RWPE2 (cell line): ENCODE measurements at regions not wholly inside any gene's neighbourhood (a gene's known extent, or its start where the extent isn't known, plus 50 kb on each side); places are given as distances from the start of the nearest gene placed in this dataset.

Experiments used
- ATAC-seq: fragments of 200-7000 bp; cut with Tn5 transposase; 3 replicates; pipeline ENCODE4 v1.9.1; 2021; ENCODE audit warnings: low read depth
- DNase-seq: peaks from one replicate; pipeline ENCODE4 v3.0.0-alpha.2; 2020; ENCODE audit warnings: low spot score
- H3K27ac ChIP-seq: fragments of 450-650 bp; 2 replicates; pipeline ENCODE4 v1.5.1; 2017; ENCODE audit warnings: mild to moderate bottlenecking; ENCODE audit not compliant: poor library complexity, severe bottlenecking
- H3K27me3 ChIP-seq: fragments of 250-450 bp; sonication (Bioruptor Pico); 2 replicates; pipeline ENCODE4 v1.5.1; 2021; ENCODE audit warnings: mild to moderate bottlenecking, moderate library complexity; ENCODE audit not compliant: insufficient read depth, poor library complexity, severe bottlenecking
- H3K36me3 ChIP-seq: fragments of 250-450 bp; sonication (Bioruptor Pico); 2 replicates; pipeline ENCODE4 v1.5.1; 2020; ENCODE audit warnings: low read depth, mild to moderate bottlenecking, moderate library complexity
- H3K4me1 ChIP-seq: fragments of 250-450 bp; sonication (Bioruptor Pico); 2 replicates; pipeline ENCODE4 v1.5.1; 2021; ENCODE audit warnings: mild to moderate bottlenecking, moderate library complexity; ENCODE audit not compliant: insufficient read depth, poor library complexity, severe bottlenecking
- H3K4me3 ChIP-seq: fragments of 250-450 bp; sonication (Bioruptor Pico); 2 replicates; pipeline ENCODE4 v1.5.1; 2021; ENCODE audit warnings: mild to moderate bottlenecking, moderate library complexity; ENCODE audit not compliant: severe bottlenecking
- H3K9me3 ChIP-seq: fragments of 250-450 bp; sonication (Bioruptor Pico); 2 replicates; pipeline ENCODE4 v1.5.1; 2021; ENCODE audit warnings: mild to moderate bottlenecking, moderate library complexity; ENCODE audit not compliant: severe bottlenecking
- CTCF ChIP-seq: fragments of 450-650 bp; IDR thresholded peaks from one replicate; pipeline ENCODE4 v1.5.1; 2017; ENCODE audit warnings: mild to moderate bottlenecking, moderate library complexity; ENCODE audit not compliant: poor library complexity, severe bottlenecking

- no peaks in the 10 kb centered on the region for H3K9me3 ChIP-seq
Measured at GRCh38 chr18:55073834-55074233, 114.6 kb upstream of the CCDC68 start.

DNA sequence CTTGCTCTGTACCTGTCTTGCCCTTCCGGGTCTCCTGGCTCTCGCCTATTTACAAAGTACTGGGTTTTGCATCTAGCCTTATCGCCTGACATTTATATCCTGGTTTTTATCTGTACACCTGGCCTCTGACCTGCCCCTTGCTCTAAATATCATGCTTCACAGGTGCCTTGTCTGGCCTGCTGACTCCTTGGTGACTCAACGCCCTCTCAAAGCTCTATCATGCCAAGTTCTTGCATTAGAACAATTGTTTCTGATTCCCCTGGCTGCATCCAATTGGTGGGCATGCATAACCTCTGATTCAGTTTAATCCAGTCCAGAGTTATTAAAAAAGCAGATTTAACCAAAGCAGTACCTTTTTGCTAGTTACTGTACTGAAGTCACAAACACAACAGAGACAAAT lies 113.9 kb upstream of the CCDC68 start:
- peak; percentile 36; the same call in 1 of the 3 replicates for ATAC-seq
- Histone ChIP-seq H3K27ac (no peak overlapping the region), H3K27me3 (no peaks in the 10 kb centered on the region), H3K4me3 (no peak overlapping the region), H3K36me3 (no peaks in the 10 kb centered on the region), H3K4me1 (no peaks in the 10 kb centered on the region), H3K9me3 (no peaks in the 10 kb centered on the region)
- DNase-seq: no peak
- TF ChIP-seq CTCF: no peak

More at GRCh38 chr18:55073834-55074233, 114.6 kb upstream of the CCDC68 start:
- Histone ChIP-seq H3K4me1 (no peaks in the 10 kb centered on the region), H3K27ac (no peak overlapping the region), H3K36me3 (no peaks in the 10 kb centered on the region), H3K27me3 (no peaks in the 10 kb centered on the region), H3K4me3 (no peak overlapping the region)
- no peak for TF ChIP-seq CTCF
- no peak for ATAC-seq
- DNase-seq: no peak

DNA sequence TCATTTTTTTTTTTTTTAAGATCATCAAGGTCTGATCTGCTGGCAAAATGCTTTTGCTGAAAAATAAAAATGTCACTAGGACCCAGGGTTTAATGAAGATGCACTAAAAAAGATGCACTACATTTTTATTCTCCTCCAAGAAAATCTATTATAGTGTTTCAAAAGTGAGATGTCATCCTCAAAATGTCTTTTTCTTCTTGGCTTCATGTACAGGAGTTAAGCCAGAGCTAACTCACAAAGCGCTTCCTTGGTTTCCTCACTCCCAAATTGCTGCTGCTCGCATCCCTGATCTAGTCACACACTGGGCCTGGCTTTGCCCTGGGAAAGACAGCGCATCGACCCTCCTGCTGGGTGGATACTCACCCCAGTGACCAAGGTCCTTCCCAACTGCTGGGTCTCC lies 113.4 kb upstream of the CCDC68 start:
- no peaks in the 10 kb centered on the region for H3K4me1 ChIP-seq
- H3K9me3 ChIP-seq: no peaks in the 10 kb centered on the region
- no peak overlapping the region for H3K4me3 ChIP-seq
- H3K36me3 ChIP-seq: no peaks in the 10 kb centered on the region
- DNase-seq (no peak), ATAC-seq (no peak)
- H3K27me3 ChIP-seq: no peaks in the 10 kb centered on the region
- no peak for TF ChIP-seq CTCF
- no peak overlapping the region for H3K27ac ChIP-seq

GRCh38 chr18:55072181-55072580 lies 112.9 kb upstream of the CCDC68 start:
- no peak for ATAC-seq
- no peak overlapping the region for H3K27ac ChIP-seq
- no peak for TF ChIP-seq CTCF
- H3K4me1 ChIP-seq: no peaks in the 10 kb centered on the region
- H3K36me3 ChIP-seq: no peaks in the 10 kb centered on the region
- no peaks in the 10 kb centered on the region for H3K27me3 ChIP-seq
- DNase-seq: no peak
- no peaks in the 10 kb centered on the region for H3K9me3 ChIP-seq
- no peak overlapping the region for H3K4me3 ChIP-seq

DNA sequence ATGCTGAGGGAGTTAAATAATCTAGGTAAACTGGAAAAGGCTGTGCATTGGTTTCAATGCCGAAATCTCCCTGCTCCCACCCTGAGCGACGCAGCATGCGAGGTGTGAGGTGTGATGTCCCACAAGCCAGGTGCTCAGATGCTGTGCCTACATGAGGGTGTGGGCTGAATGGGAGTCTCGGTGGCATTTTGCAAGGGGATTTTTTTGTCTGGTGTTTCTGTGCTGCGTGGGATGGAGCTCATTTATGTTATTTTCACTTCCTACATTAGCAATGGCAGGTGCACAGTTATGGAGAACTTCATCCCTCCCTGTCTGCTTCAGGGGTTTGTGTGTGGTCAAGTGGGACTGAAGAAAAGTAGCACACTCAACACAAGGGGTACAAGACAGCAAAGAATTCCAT lies 110.2 kb upstream of the CCDC68 start:
- no peaks in the 10 kb centered on the region for H3K27me3 ChIP-seq

More for the DNA sequence above, 110.2 kb upstream of the CCDC68 start:
- Histone ChIP-seq H3K36me3 (no peaks in the 10 kb centered on the region), H3K4me3 (no peak overlapping the region), H3K4me1 (no peaks in the 10 kb centered on the region), H3K9me3 (no peaks in the 10 kb centered on the region), H3K27ac (no peak overlapping the region)
- ATAC-seq (no peak), DNase-seq (no peak)
- no peak for TF ChIP-seq CTCF
